ENCODE measurements at regions not wholly inside any gene's neighbourhood (a gene's known extent, or its start where the extent isn't known, plus 50 kb on each side); places are given as distances from the start of the nearest gene placed in this dataset.

GRCh38 chr17:45709728-45710288 lies 74.3 kb upstream of the CRHR1 start:
- Histone ChIP-seq H3K4me3 (no peak overlapping the region), H3K27ac (no peak overlapping the region), H3K9me3 (no peaks in the 10 kb centered on the region), H3K27me3 (peaks cover 0 to 50% (median 19%) of the 10 kb centered on the region in 7 donors), H3K36me3 (no peaks in the 10 kb centered on the region), H3K4me1 (no peaks in the 10 kb centered on the region)
- no peak for ATAC-seq
- 65 to 66% methylated on average over 6 of the region's 6 CpGs for WGBS, 2 donors
- no peak for DNase-seq
- intact Hi-C loops (cut with DNase I), result no loop called here
- TF ChIP-seq, protein P1, sequence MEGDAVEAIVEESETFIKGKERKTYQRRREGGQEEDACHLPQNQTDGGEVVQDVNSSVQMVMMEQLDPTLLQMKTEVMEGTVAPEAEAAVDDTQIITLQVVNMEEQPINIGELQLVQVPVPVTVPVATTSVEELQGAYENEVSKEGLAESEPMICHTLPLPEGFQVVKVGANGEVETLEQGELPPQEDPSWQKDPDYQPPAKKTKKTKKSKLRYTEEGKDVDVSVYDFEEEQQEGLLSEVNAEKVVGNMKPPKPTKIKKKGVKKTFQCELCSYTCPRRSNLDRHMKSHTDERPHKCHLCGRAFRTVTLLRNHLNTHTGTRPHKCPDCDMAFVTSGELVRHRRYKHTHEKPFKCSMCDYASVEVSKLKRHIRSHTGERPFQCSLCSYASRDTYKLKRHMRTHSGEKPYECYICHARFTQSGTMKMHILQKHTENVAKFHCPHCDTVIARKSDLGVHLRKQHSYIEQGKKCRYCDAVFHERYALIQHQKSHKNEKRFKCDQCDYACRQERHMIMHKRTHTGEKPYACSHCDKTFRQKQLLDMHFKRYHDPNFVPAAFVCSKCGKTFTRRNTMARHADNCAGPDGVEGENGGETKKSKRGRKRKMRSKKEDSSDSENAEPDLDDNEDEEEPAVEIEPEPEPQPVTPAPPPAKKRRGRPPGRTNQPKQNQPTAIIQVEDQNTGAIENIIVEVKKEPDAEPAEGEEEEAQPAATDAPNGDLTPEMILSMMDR (IDR thresholded peaks at IDR 0.05), result no peak

- DNase-seq, result no peak
- Histone ChIP-seq H3K4me3 (no peak overlapping the region), H3K27me3 (peaks cover 0 to 64% (median 33%) of the 10 kb centered on the region in 7 donors), H3K27ac (no peak overlapping the region), H3K9me3 (no peaks in the 10 kb centered on the region), H3K4me1 (no peaks in the 10 kb centered on the region), H3K36me3 (no peaks in the 10 kb centered on the region)
- 72 to 80% methylated on average over 3 of the region's 3 CpGs for WGBS, 2 donors
- no peak for ATAC-seq
- TF ChIP-seq, protein P1 (IDR thresholded peaks at IDR 0.05), result no peak
- intact Hi-C loops (cut with DNase I), result no loop called here
Measured at GRCh38 chr17:45715787-45716186, 68.3 kb upstream of the CRHR1 start.

DNA sequence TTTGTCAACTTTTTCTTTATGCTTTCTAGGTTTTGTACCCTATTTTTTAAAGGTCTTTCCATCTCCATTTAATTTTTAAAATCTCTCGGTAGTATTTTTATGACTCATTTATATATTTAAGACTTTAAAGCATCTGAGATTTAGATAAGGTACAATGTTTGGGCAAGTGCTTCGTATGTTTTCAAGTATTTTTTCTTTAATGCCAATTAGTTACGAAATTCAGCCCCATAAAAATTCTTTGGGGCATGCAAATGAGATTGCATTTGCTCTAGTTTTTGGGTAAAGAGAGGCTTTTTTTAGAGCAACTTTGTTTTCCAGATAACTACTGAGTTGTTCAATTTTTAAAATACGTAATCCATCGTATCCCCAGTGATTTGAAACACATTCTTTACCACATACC lies 65.3 kb upstream of the CRHR1 start:
- Histone ChIP-seq H3K36me3 (no peaks in the 10 kb centered on the region), H3K27ac (no peak overlapping the region), H3K9me3 (peaks cover 0 to 3% (median 0%) of the 10 kb centered on the region in 11 donors), H3K27me3 (peaks cover 0 to 76% (median 37%) of the 10 kb centered on the region in 7 donors), H3K4me3 (no peak overlapping the region), H3K4me1 (no peaks in the 10 kb centered on the region)
- ATAC-seq, result no peak
- DNase-seq, result no peak
- intact Hi-C loops (cut with DNase I), result no loop called here
- 69 to 70% methylated on average over 5 of the region's 5 CpGs for WGBS, 2 donors
- TF ChIP-seq, protein P1 (IDR thresholded peaks at IDR 0.05), result no peak

DNA sequence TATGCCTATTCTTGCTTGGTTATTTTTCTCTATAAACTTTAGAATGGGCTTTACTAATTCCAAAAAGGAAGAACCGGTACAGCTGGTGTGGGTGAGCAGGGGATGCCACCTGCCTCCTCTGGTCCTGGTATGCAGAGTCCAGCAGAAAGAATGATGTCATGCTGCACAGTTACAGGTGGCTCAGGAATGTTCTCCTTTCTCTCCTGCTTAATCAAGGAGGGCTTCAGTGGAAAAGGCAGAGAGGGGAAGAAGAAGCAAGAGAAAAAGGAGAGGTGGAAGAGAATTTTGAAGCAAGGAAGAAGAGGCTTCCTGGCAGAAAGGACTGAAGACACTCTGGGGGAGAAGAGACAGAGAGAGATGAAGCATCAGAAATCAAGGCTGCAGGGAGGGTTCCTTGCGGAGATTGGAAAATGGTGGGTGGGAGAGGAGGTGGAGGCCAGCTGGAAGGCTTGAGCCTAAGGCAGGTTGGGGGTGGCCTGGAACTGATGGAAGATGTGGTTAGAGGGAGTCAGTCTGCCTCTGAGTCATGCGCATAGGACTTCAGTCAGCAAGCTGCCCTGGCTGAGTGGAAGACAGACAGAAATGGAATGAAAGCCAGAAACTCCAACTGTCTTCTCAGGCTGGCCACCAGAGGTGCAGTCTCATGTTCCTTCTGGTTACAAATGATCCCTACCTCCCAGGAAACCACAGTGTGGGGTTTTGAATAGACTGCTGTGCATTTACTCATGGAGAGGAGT lies 64.6 kb upstream of the CRHR1 start:
- DNase-seq, result no peak
- WGBS, 2 donors, result 67 to 68% methylated on average over 3 of the region's 3 CpGs
- no peak overlapping the region for H3K4me3 ChIP-seq
- H3K27me3 ChIP-seq, result peaks cover 0 to 74% (median 38%) of the 10 kb centered on the region in 7 donors
- H3K4me1 ChIP-seq, result no peaks in the 10 kb centered on the region
- ATAC-seq, result peak in 4 of 8 donors; percentile 29 to 84 (median 57)
- peaks cover 0 to 10% (median 0%) of the 10 kb centered on the region in 11 donors for H3K9me3 ChIP-seq
- H3K36me3 ChIP-seq, result no peaks in the 10 kb centered on the region
- TF ChIP-seq, protein P1 (IDR thresholded peaks at IDR 0.05), result peak in 5 of 9 donors; percentile 22 to 45 (median 32)
- intact Hi-C loops (cut with DNase I), result loop anchor here in 2 of 10 donors (10.0 kb wide), 2 partner anchors 105 to 115 kb away; no protein-coding TSS in a partner anchor
- no peak overlapping the region for H3K27ac ChIP-seq

All from heart right ventricle (tissue), 16 donors.